Neural cell (in vitro differentiated cells): ENCODE measurements at regions not wholly inside any gene's neighbourhood (a gene's known extent, or its start where the extent isn't known, plus 50 kb on each side); places are given as distances from the start of the nearest gene placed in this dataset.

Experiments used
- H2AFZ ChIP-seq: fragments of 200-600, 300-800 bp; sonication (generic), shearing (Covaris generic); 2 replicates; pipeline ENCODE4 v1.6.0; 2014; ENCODE audit warnings: low read depth, mild to moderate bottlenecking, antibody characterized with exemption, low read length, moderate library complexity
- H3F3A ChIP-seq: fragments of 200-600 bp; shearing (Covaris generic); 2 replicates; pipeline ENCODE4 v1.6.1; 2016; ENCODE audit warnings: mild to moderate bottlenecking, moderate library complexity, mixed read lengths, antibody characterized with exemption, low read length; ENCODE audit not compliant: insufficient read depth, poor library complexity, severe bottlenecking
- H3K27ac ChIP-seq: fragments of 200-600, 300-800 bp; sonication (generic), shearing (Covaris generic); 2 replicates; pipeline ENCODE4 v1.5.1; 2014; ENCODE audit warnings: mild to moderate bottlenecking, low read length, moderate library complexity
- H3K27me3 ChIP-seq: fragments of 300-800, 200-600 bp; sonication (generic), shearing (Covaris generic); 2 replicates; pipeline ENCODE4 v1.6.0; 2014; ENCODE audit warnings: mild to moderate bottlenecking, low read depth, low read length, moderate library complexity; ENCODE audit not compliant: insufficient read depth
- H3K36me3 ChIP-seq: fragments of 300-800, 200-600 bp; sonication (generic), shearing (Covaris generic); 2 replicates; pipeline ENCODE4 v1.5.1; 2014; ENCODE audit warnings: mild to moderate bottlenecking, antibody characterized with exemption, low read length, moderate library complexity; ENCODE audit not compliant: insufficient read depth
- H3K4me2 ChIP-seq: fragments of 300-800, 200-600 bp; sonication (generic), shearing (Covaris generic); 2 replicates; pipeline ENCODE4 v1.6.0; 2014; ENCODE audit warnings: mild to moderate bottlenecking, low read length
- H3K4me3 ChIP-seq: fragments of 300-800, 200-600 bp; sonication (generic), shearing (Covaris generic); 2 replicates; pipeline ENCODE4 v1.5.1; 2014; ENCODE audit warnings: mild to moderate bottlenecking, low read length, moderate library complexity
- H3K79me2 ChIP-seq: fragments of 200-600 bp; shearing (Covaris generic); replicated peaks from 2 replicates; pipeline ENCODE4 v1.6.0; 2014; ENCODE audit warnings: mild to moderate bottlenecking, low read length, moderate library complexity; ENCODE audit not compliant: insufficient read depth
- H3K9ac ChIP-seq: fragments of 300-800, 200-600 bp; sonication (generic), shearing (Covaris generic); 2 replicates; pipeline ENCODE4 v1.6.1; 2016; ENCODE audit warnings: mild to moderate bottlenecking, low read length, mixed read lengths
- H3K9me2 ChIP-seq: fragments of 200-600 bp; shearing (Covaris generic); 2 replicates; pipeline ENCODE4 v1.6.1; 2016; ENCODE audit warnings: mild to moderate bottlenecking, low read length, mixed read lengths; ENCODE audit not compliant: insufficient read depth
- H3K9me3 ChIP-seq: fragments of 200-600, 300-800 bp; sonication (generic), shearing (Covaris generic); 2 replicates; pipeline ENCODE4 v1.6.1; 2016; ENCODE audit warnings: mild to moderate bottlenecking, mixed run types, low read length, moderate library complexity, mixed read lengths
- H4K20me1 ChIP-seq: fragments of 200-600 bp; shearing (Covaris generic); 2 replicates; pipeline ENCODE4 v1.6.1; 2016; ENCODE audit warnings: mild to moderate bottlenecking, mixed run types; ENCODE audit not compliant: insufficient read depth
- EP300 ChIP-seq: fragments of 450-650 bp; conservative IDR thresholded peaks from 2 replicates; pipeline ENCODE4 v1.6.1; 2014; ENCODE audit warnings: antibody characterized with exemption, mild to moderate bottlenecking, moderate library complexity; ENCODE audit not compliant: poor library complexity, severe bottlenecking
- EZH2 ChIP-seq: fragments of 200-600, 300-800 bp; shearing (Covaris generic), sonication (generic); IDR thresholded peaks from 2 replicates; pipeline ENCODE4 v1.6.1; 2014; ENCODE audit warnings: antibody characterized with exemption, low read length, borderline replicate concordance, mild to moderate bottlenecking; ENCODE audit not compliant: insufficient read depth, poor library complexity, severe bottlenecking
- MXI1 ChIP-seq: fragments of 450-650 bp; conservative IDR thresholded peaks from 2 replicates; pipeline ENCODE4 v1.6.1; 2014; ENCODE audit warnings: antibody characterized with exemption, mild to moderate bottlenecking; ENCODE audit not compliant: poor library complexity, severe bottlenecking
- POLR2AphosphoS5 ChIP-seq: IDR thresholded peaks from 2 replicates; pipeline ENCODE4 v1.6.1; 2012
- RAD21 ChIP-seq: fragments of 450-650 bp; conservative IDR thresholded peaks from 2 replicates; pipeline ENCODE4 v1.6.1; 2014; ENCODE audit warnings: antibody characterized with exemption, mild to moderate bottlenecking, moderate library complexity
- REST ChIP-seq: IDR thresholded peaks from 2 replicates; pipeline ENCODE4 v1.6.1; 2012; ENCODE audit warnings: borderline replicate concordance
- SMC3 ChIP-seq: fragments of 450-650 bp; conservative IDR thresholded peaks from 2 replicates; pipeline ENCODE4 v1.6.1; 2014; ENCODE audit warnings: antibody characterized with exemption, mild to moderate bottlenecking, moderate library complexity; ENCODE audit not compliant: poor library complexity
- TAF1 ChIP-seq: IDR thresholded peaks from 2 replicates; pipeline ENCODE4 v1.6.1; 2012; ENCODE audit warnings: low read depth
- TF ChIP-seq, protein P1 (sequence below): fragments of 450-650 bp; IDR thresholded peaks from 2 replicates; pipeline ENCODE4 v1.5.1; 2014; ENCODE audit warnings: antibody characterized with exemption, mild to moderate bottlenecking, moderate library complexity; ENCODE audit not compliant: poor library complexity, severe bottlenecking

GRCh38 chr9:36759141-36759540 is 186.4 kb downstream of the MELK start:
- Histone ChIP-seq H3K9me2 (no peaks in the 10 kb centered on the region), H4K20me1 (no peaks in the 10 kb centered on the region), H2AFZ (no peak overlapping the region), H3K79me2 (no peaks in the 10 kb centered on the region), H3F3A (no peaks in the 10 kb centered on the region), H3K4me3 (no peak overlapping the region), H3K27ac (no peak overlapping the region), H3K4me2 (no peak overlapping the region), H3K9ac (no peak overlapping the region), H3K36me3 (no peaks in the 10 kb centered on the region), H3K27me3 (peaks cover 4% of the 10 kb centered on the region), H3K9me3 (no peaks in the 10 kb centered on the region)
- TF ChIP-seq POLR2AphosphoS5 (no peak), MXI1 (no peak), SMC3 (no peak), EP300 (no peak), RAD21 (no peak), REST (no peak), EZH2 (no peak), TAF1 (no peak)
- TF ChIP-seq, protein P1, sequence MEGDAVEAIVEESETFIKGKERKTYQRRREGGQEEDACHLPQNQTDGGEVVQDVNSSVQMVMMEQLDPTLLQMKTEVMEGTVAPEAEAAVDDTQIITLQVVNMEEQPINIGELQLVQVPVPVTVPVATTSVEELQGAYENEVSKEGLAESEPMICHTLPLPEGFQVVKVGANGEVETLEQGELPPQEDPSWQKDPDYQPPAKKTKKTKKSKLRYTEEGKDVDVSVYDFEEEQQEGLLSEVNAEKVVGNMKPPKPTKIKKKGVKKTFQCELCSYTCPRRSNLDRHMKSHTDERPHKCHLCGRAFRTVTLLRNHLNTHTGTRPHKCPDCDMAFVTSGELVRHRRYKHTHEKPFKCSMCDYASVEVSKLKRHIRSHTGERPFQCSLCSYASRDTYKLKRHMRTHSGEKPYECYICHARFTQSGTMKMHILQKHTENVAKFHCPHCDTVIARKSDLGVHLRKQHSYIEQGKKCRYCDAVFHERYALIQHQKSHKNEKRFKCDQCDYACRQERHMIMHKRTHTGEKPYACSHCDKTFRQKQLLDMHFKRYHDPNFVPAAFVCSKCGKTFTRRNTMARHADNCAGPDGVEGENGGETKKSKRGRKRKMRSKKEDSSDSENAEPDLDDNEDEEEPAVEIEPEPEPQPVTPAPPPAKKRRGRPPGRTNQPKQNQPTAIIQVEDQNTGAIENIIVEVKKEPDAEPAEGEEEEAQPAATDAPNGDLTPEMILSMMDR = no peak

DNA sequence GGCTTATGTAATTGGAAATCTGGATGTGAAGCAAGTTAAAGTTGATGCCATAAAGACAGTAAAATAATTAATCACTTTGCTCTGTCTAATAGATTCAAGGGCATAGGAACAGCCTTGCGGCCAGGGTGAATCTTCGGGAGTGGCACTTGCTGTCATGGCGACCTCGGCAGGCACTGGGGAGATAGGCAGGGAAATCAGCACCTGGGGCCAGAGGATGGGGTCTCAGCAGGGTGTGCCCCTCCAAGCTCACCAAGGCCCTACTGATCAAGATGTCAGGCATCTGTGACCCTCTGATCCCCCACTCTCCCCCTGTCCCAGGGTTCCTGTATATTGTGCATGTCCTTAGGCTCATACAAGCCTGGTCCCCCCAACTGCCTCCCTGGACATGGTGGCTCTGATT is 187.3 kb downstream of the MELK start:
- no peaks in the 10 kb centered on the region for H3K9me2 ChIP-seq
- TF ChIP-seq EZH2 (no peak), SMC3 (no peak), POLR2AphosphoS5 (no peak), REST (no peak), MXI1 (no peak), EP300 (no peak), TAF1 (no peak), RAD21 (no peak)
- TF ChIP-seq, protein P1 = no peak
- no peak overlapping the region for H2AFZ ChIP-seq
- H4K20me1 ChIP-seq = no peaks in the 10 kb centered on the region
- no peak overlapping the region for H3K27ac ChIP-seq
- no peak overlapping the region for H3K4me3 ChIP-seq
- no peaks in the 10 kb centered on the region for H3F3A ChIP-seq
- no peaks in the 10 kb centered on the region for H3K36me3 ChIP-seq
- no peaks in the 10 kb centered on the region for H3K79me2 ChIP-seq
- H3K27me3 ChIP-seq = peaks cover 4% of the 10 kb centered on the region
- H3K9ac ChIP-seq = no peak overlapping the region
- no peak overlapping the region for H3K4me2 ChIP-seq
- H3K9me3 ChIP-seq = no peaks in the 10 kb centered on the region
